Loucy (cell line): ENCODE measurements at regions not wholly inside any gene's neighbourhood (a gene's known extent, or its start where the extent isn't known, plus 50 kb on each side); places are given as distances from the start of the nearest gene placed in this dataset.

Experiments used
- H2AFZ ChIP-seq: fragments of 200-600 bp; sonication (generic); 2 replicates; pipeline ENCODE4 v1.6.0; 2016; ENCODE audit warnings: antibody characterized with exemption, mild to moderate bottlenecking, low read length, moderate library complexity
- H3F3A ChIP-seq: fragments of 200-600 bp; 2 replicates; pipeline ENCODE4 v1.6.0; 2016; ENCODE audit warnings: antibody characterized with exemption, low read depth, mild to moderate bottlenecking
- H3K27me3 ChIP-seq: fragments of 200-600 bp; sonication (generic); 2 replicates; pipeline ENCODE4 v1.6.1; 2014; ENCODE audit warnings: low read length, mild to moderate bottlenecking; ENCODE audit not compliant: insufficient read depth, poor library complexity, severe bottlenecking
- H3K36me3 ChIP-seq: fragments of 200-600 bp; sonication (generic); 2 replicates; pipeline ENCODE4 v1.6.1; 2016; ENCODE audit warnings: low read length; ENCODE audit not compliant: insufficient read depth
- H3K4me1 ChIP-seq: fragments of 200-600 bp; sonication (generic); 2 replicates; pipeline ENCODE4 v1.5.1; 2014; ENCODE audit warnings: low read length, mild to moderate bottlenecking; ENCODE audit not compliant: insufficient read depth, poor library complexity, severe bottlenecking
- H3K4me2 ChIP-seq: fragments of 200-600 bp; sonication (generic); 2 replicates; pipeline ENCODE4 v1.6.0; 2014; ENCODE audit warnings: antibody characterized with exemption, low read length, low read depth, mild to moderate bottlenecking; ENCODE audit not compliant: poor library complexity, severe bottlenecking
- H3K4me3 ChIP-seq: fragments of 200-600 bp; sonication (generic); 2 replicates; pipeline ENCODE4 v1.5.1; 2014; ENCODE audit warnings: low read length, mild to moderate bottlenecking, mixed read lengths; ENCODE audit not compliant: poor library complexity, severe bottlenecking
- H3K79me2 ChIP-seq: fragments of 200-600 bp; sonication (generic); 2 replicates; pipeline ENCODE4 v1.6.1; 2014; ENCODE audit warnings: low read length; ENCODE audit not compliant: insufficient read depth
- H3K9ac ChIP-seq: fragments of 200-600 bp; sonication (generic); 2 replicates; pipeline ENCODE4 v1.6.0; 2014; ENCODE audit warnings: mild to moderate bottlenecking, low read depth, low read length, moderate library complexity; ENCODE audit not compliant: poor library complexity, severe bottlenecking
- H3K9me2 ChIP-seq: fragments of 200-600 bp; sonication (generic); replicated peaks from 2 replicates; pipeline ENCODE4 v1.6.1; 2016; ENCODE audit warnings: low read depth, low read length, mixed read lengths
- H3K9me3 ChIP-seq: fragments of 200-600 bp; sonication (generic); 2 replicates; pipeline ENCODE4 v1.6.1; 2014; ENCODE audit warnings: mild to moderate bottlenecking, antibody characterized with exemption, low read length, low read depth; ENCODE audit not compliant: insufficient read depth
- H4K20me1 ChIP-seq: fragments of 200-600 bp; sonication (generic); 2 replicates; pipeline ENCODE4 v1.6.0; 2014; ENCODE audit warnings: antibody characterized with exemption, low read length, mild to moderate bottlenecking; ENCODE audit not compliant: insufficient read depth, poor library complexity, severe bottlenecking
- EZH2phosphoT487 ChIP-seq: fragments of 200-600 bp; IDR thresholded peaks from 2 replicates; pipeline ENCODE4 v1.6.1; 2018; ENCODE audit warnings: antibody characterized with exemption, mild to moderate bottlenecking, moderate library complexity, borderline replicate concordance
- TF ChIP-seq, protein P1 (sequence below): fragments of 200-600 bp; sonication (generic); conservative IDR thresholded peaks from 2 replicates; pipeline ENCODE4 v1.5.1; 2014; ENCODE audit warnings: mild to moderate bottlenecking, antibody characterized with exemption, low read length

DNA sequence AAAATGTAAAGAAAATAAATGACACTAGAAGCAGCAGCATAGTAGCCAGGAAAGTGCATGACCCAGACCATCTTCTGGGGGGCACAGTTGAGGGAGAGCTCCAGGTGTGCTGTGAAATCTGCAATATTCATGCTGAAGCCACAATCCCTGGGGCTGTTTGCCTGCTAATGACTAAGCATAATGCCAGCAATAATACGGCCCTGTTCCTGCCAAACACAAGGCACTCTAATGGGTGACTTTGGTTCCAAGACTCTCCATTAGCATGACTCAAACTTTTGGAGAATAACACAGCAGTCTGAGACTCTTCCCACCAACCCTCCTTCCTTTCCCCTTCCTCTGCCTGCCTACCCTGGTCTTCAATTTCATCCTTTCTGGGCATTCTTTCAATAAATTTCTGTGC is 77.9 kb upstream of the DOCK10 start:
- no peaks in the 10 kb centered on the region for H3K9me3 ChIP-seq
- H3F3A ChIP-seq = no peaks in the 10 kb centered on the region
- H3K36me3 ChIP-seq = no peaks in the 10 kb centered on the region
- no peak overlapping the region for H3K4me2 ChIP-seq
- no peaks in the 10 kb centered on the region for H3K79me2 ChIP-seq
- H3K27me3 ChIP-seq = no peaks in the 10 kb centered on the region
- no peak overlapping the region for H2AFZ ChIP-seq
- no peaks in the 10 kb centered on the region for H4K20me1 ChIP-seq
- H3K4me1 ChIP-seq = no peaks in the 10 kb centered on the region
- TF ChIP-seq EZH2phosphoT487 = no peak
- TF ChIP-seq, protein P1, sequence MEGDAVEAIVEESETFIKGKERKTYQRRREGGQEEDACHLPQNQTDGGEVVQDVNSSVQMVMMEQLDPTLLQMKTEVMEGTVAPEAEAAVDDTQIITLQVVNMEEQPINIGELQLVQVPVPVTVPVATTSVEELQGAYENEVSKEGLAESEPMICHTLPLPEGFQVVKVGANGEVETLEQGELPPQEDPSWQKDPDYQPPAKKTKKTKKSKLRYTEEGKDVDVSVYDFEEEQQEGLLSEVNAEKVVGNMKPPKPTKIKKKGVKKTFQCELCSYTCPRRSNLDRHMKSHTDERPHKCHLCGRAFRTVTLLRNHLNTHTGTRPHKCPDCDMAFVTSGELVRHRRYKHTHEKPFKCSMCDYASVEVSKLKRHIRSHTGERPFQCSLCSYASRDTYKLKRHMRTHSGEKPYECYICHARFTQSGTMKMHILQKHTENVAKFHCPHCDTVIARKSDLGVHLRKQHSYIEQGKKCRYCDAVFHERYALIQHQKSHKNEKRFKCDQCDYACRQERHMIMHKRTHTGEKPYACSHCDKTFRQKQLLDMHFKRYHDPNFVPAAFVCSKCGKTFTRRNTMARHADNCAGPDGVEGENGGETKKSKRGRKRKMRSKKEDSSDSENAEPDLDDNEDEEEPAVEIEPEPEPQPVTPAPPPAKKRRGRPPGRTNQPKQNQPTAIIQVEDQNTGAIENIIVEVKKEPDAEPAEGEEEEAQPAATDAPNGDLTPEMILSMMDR = no peak
- H3K4me3 ChIP-seq = no peak overlapping the region
- no peak overlapping the region for H3K9ac ChIP-seq
- H3K9me2 ChIP-seq = no peaks in the 10 kb centered on the region

- Histone ChIP-seq H3K9me3 (no peaks in the 10 kb centered on the region), H3F3A (no peaks in the 10 kb centered on the region), H3K4me1 (no peaks in the 10 kb centered on the region), H3K9ac (no peak overlapping the region), H3K4me3 (no peak overlapping the region), H3K27me3 (no peaks in the 10 kb centered on the region), H3K36me3 (no peaks in the 10 kb centered on the region), H3K4me2 (no peak overlapping the region), H3K79me2 (no peaks in the 10 kb centered on the region), H3K9me2 (no peaks in the 10 kb centered on the region), H2AFZ (peak overlapping the region; percentile 72), H4K20me1 (no peaks in the 10 kb centered on the region)
- TF ChIP-seq, protein P1 = no peak
- no peak for TF ChIP-seq EZH2phosphoT487
These were observed 74.9 kb upstream of the DOCK10 start for GRCh38 chr2:225117051-225117716.

GRCh38 chr2:225114786-225115323 is 72.6 kb upstream of the DOCK10 start:
- Histone ChIP-seq H3K36me3 (no peaks in the 10 kb centered on the region), H3K4me1 (no peaks in the 10 kb centered on the region), H3K27me3 (no peaks in the 10 kb centered on the region), H3K4me2 (no peak overlapping the region), H3F3A (no peaks in the 10 kb centered on the region), H3K9ac (no peak overlapping the region), H3K4me3 (no peak overlapping the region), H3K9me2 (no peaks in the 10 kb centered on the region), H4K20me1 (no peaks in the 10 kb centered on the region), H3K79me2 (no peaks in the 10 kb centered on the region), H2AFZ (no peak overlapping the region), H3K9me3 (no peaks in the 10 kb centered on the region)
- TF ChIP-seq, protein P1 = no peak
- no peak for TF ChIP-seq EZH2phosphoT487
